Panc1 (cell line): ENCODE measurements at regions not wholly inside any gene's neighbourhood (a gene's known extent, or its start where the extent isn't known, plus 50 kb on each side); places are given as distances from the start of the nearest gene placed in this dataset.

Experiments used
- ATAC-seq: fragments of 200-7000 bp; cut with Tn5 transposase; 2 replicates; pipeline ENCODE4 v1.9.1; 2020; ENCODE audit warnings: mild to moderate bottlenecking, moderate library complexity
- BruUV-seq: library from RNA; stranded (reverse); fragments of 400-500 nt; replicated peaks from 2 replicates; lab custom pipeline; 2021; lab: Mats Ljungman, UMichigan
- CTCF ChIA-PET: fragments of 300-600 bp; sonication (Branson Sonifier 250); formaldehyde crosslinking; loops from one replicate; lab custom pipeline; 2022; ENCODE audit warnings: antibody characterized with exemption; lab: Charles Lee
- POLR2A ChIA-PET: fragments of 300-600 bp; sonication (Branson Sonifier 250); formaldehyde crosslinking; loops from one replicate; lab custom pipeline; 2022; ENCODE audit warnings: antibody characterized with exemption; lab: Charles Lee
- DNase-seq: peaks from one replicate; pipeline ENCODE4 v3.0.0-alpha.2; 2010; ENCODE audit warnings: low read depth, low spot score
- H3K27ac ChIP-seq: 2 replicates; pipeline ENCODE4 v1.5.1; 2011; ENCODE audit warnings: mild to moderate bottlenecking, low read length, inconsistent platforms
- H3K27me3 ChIP-seq: fragments of 200-500 bp; sonication (Bioruptor generic); 2 replicates; pipeline ENCODE4 v1.6.0; 2014; ENCODE audit warnings: low read length, inconsistent platforms; ENCODE audit not compliant: control insufficient read depth, insufficient read depth
- H3K36me3 ChIP-seq: fragments of 200-500 bp; sonication (Bioruptor generic); 2 replicates; pipeline ENCODE4 v1.5.1; 2014; ENCODE audit warnings: inconsistent platforms, mild to moderate bottlenecking, low read length, moderate library complexity; ENCODE audit not compliant: control insufficient read depth, insufficient read depth
- H3K4me1 ChIP-seq: 2 replicates; pipeline ENCODE4 v1.5.1; 2011; ENCODE audit warnings: inconsistent platforms, mild to moderate bottlenecking, low read length, moderate library complexity; ENCODE audit not compliant: control insufficient read depth, insufficient read depth
- H3K4me3 ChIP-seq, 2 experiments: 2 replicates each; pipeline ENCODE4 v1.5.1; 2011 to 2012; ENCODE audit warnings: low read depth in 2 of 2, low read length in 2 of 2, mild to moderate bottlenecking in 2 of 2, inconsistent platforms in 1 of 2, moderate library complexity in 1 of 2
- H3K9me3 ChIP-seq: fragments of 200-500 bp; sonication (Bioruptor generic); 2 replicates; pipeline ENCODE4 v1.5.1; 2014; ENCODE audit warnings: low read depth, mild to moderate bottlenecking, inconsistent platforms, low read length, moderate library complexity; ENCODE audit not compliant: control insufficient read depth, insufficient read depth
- CTCF ChIP-seq: fragments of 450-650 bp; IDR thresholded peaks from 2 replicates; pipeline ENCODE4 v1.5.1; 2017; ENCODE audit warnings: mild to moderate bottlenecking
- POLR2AphosphoS5 ChIP-seq: IDR thresholded peaks from 2 replicates; pipeline ENCODE4 v1.6.1; 2012; ENCODE audit warnings: mild to moderate bottlenecking, low read depth, low read length, moderate library complexity
- REST ChIP-seq, 2 experiments: IDR thresholded peaks; 2 replicates each; pipeline ENCODE4 v1.6.1; 2011 to 2012; ENCODE audit warnings: low read depth in 2 of 2, control low read depth in 1 of 2, low read length in 1 of 2, mild to moderate bottlenecking in 1 of 2, moderate library complexity in 1 of 2; ENCODE audit not compliant: insufficient read depth in 1 of 2
- SIN3A ChIP-seq: IDR thresholded peaks from 2 replicates; pipeline ENCODE4 v1.6.1; 2012; ENCODE audit warnings: low read depth, mild to moderate bottlenecking, low read length, moderate library complexity, borderline replicate concordance; ENCODE audit not compliant: insufficient read depth
- TCF7L2 ChIP-seq: IDR thresholded peaks from 2 replicates; pipeline ENCODE4 v1.6.1; 2011; ENCODE audit warnings: mild to moderate bottlenecking, low read depth, low read length, inconsistent platforms
- in situ Hi-C: cut with HindIII; loops from 2 replicates; pipeline ENCODE4 v1.10.0; 2016; ENCODE audit warnings: low sequenced_read_pairs, low pct_unique_long_range_greater_than_20kb
- intact Hi-C: fragments of 100-400 bp; cut with micrococcal nuclease; formaldehyde crosslinking; loops from one replicate; pipeline ENCODE4 v1.10.0; 2022; ENCODE audit not compliant: unreplicated experiment

- Histone ChIP-seq H3K27ac (no peak overlapping the region), H3K36me3 (no peaks in the 10 kb centered on the region), H3K27me3 (no peaks in the 10 kb centered on the region), H3K4me1 (no peaks in the 10 kb centered on the region), H3K9me3 (no peaks in the 10 kb centered on the region), H3K4me3 (no peak overlapping the region)
- no peak for DNase-seq
- no TSS peak for BruUV-seq
- POLR2A ChIA-PET: interaction anchor here (0.7 kb wide), 1 partner anchor 498 kb away, joined by 8 read pairs; no protein-coding TSS in a partner anchor
- TF ChIP-seq TCF7L2 (no peak), POLR2AphosphoS5 (no peak), CTCF (no peak), REST (IDR thresholded peaks at IDR 0.05; ENCODE audit: insufficient read depth in 1 of 2, low read depth in 2 of 2, low read length in 1 of 2) (no peak), SIN3A (no peak)
- no peak for ATAC-seq
- CTCF ChIA-PET: no interaction called here
- intact Hi-C loops: no loop called here
- in situ Hi-C loops: no loop called here
These were observed 128.3 kb downstream of the GATA3 start for GRCh38 chr10:8182806-8183205.

- no peak overlapping the region for H3K27ac ChIP-seq
- ATAC-seq (no peak), DNase-seq (no peak)
- no TSS peak for BruUV-seq
- ChIA-PET CTCF (no interaction called here), POLR2A (interaction anchor here (0.7 kb wide), 1 partner anchor 498 kb away, joined by 8 read pairs; no protein-coding TSS in a partner anchor)
- H3K27me3 ChIP-seq: no peaks in the 10 kb centered on the region
- no peak overlapping the region for H3K4me3 ChIP-seq
- H3K9me3 ChIP-seq: no peaks in the 10 kb centered on the region
- in situ Hi-C loops (no loop called here), intact Hi-C loops (no loop called here)
- H3K36me3 ChIP-seq: no peaks in the 10 kb centered on the region
- H3K4me1 ChIP-seq: no peaks in the 10 kb centered on the region
- TF ChIP-seq SIN3A (no peak), CTCF (no peak), TCF7L2 (no peak), POLR2AphosphoS5 (no peak), REST (IDR thresholded peaks at IDR 0.05; ENCODE audit: insufficient read depth in 1 of 2, low read depth in 2 of 2, low read length in 1 of 2) (no peak)
These were observed 128.8 kb downstream of the GATA3 start for GRCh38 chr10:8183241-8183704.
